ENCODE measurements at regions not wholly inside any gene's neighbourhood (a gene's known extent, or its start where the extent isn't known, plus 50 kb on each side); places are given as distances from the start of the nearest gene placed in this dataset.
"Not testable (repeated sequence)": the region's sequence is repeated elsewhere in the genome, so short reads cannot be mapped to it uniquely, and the experiment has no call there.

DNA sequence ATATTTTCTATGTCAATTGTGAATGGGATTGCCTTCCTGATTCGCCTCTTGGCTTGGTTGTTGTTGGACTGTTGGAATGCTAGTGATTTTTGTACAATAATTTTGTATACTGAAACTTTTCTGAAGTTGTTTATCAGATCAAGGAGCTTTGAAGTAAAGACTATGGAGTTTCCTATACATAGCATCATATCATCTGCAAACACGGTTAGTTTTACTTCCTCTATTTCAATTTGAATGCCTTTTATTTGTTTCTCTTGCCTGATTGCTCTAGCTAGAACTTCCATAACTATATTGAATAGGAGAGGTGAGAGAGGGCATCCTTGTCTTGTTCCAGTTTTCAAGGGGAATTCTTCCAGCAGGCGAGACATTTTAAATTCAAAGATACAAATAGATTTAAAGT is 226.5 kb downstream of the FBXO8 start:
- H3K4me3 ChIP-seq (ENCODE audit: low read depth, low read length): no peak overlapping the region
- no peak for DNase-seq (ENCODE audit: low read depth)
- TF ChIP-seq, protein P1, sequence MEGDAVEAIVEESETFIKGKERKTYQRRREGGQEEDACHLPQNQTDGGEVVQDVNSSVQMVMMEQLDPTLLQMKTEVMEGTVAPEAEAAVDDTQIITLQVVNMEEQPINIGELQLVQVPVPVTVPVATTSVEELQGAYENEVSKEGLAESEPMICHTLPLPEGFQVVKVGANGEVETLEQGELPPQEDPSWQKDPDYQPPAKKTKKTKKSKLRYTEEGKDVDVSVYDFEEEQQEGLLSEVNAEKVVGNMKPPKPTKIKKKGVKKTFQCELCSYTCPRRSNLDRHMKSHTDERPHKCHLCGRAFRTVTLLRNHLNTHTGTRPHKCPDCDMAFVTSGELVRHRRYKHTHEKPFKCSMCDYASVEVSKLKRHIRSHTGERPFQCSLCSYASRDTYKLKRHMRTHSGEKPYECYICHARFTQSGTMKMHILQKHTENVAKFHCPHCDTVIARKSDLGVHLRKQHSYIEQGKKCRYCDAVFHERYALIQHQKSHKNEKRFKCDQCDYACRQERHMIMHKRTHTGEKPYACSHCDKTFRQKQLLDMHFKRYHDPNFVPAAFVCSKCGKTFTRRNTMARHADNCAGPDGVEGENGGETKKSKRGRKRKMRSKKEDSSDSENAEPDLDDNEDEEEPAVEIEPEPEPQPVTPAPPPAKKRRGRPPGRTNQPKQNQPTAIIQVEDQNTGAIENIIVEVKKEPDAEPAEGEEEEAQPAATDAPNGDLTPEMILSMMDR (IDR thresholded peaks at IDR 0.05; ENCODE audit: insufficient read depth, low read length, severe bottlenecking): no peak
- H3K27me3 ChIP-seq (ENCODE audit: control insufficient read depth, insufficient read depth, low read length): no peaks in the 10 kb centered on the region
- H3K36me3 ChIP-seq (ENCODE audit: control insufficient read depth, insufficient read depth, low read length): no peaks in the 10 kb centered on the region
- FAIRE-seq: no peak

DNA sequence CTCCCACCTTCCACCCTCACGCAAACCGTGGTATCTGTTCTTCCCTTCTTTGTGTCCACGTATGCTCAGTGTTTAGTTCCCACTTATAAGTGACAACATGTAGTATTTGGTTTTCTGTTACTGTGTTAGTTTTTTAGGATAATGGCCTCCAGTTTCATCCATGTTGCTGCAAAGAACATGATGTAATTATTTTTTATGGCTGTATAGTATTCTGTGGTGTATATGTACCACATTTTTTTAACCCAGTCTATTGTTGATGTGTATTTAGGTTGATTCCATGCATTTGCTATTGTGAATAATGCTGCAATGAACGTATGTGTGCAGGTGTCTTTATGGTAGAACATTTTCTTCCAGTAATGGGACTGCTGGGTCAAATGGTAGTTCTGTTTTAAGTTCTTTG is 228.1 kb downstream of the FBXO8 start:
- H3K4me3 ChIP-seq (ENCODE audit: low read depth, low read length): no peak overlapping the region
- TF ChIP-seq, protein P1 (IDR thresholded peaks at IDR 0.05; ENCODE audit: insufficient read depth, low read length, severe bottlenecking): no peak
- DNase-seq (ENCODE audit: low read depth) (no peak), FAIRE-seq (no peak)
- H3K27me3 ChIP-seq (ENCODE audit: control insufficient read depth, insufficient read depth, low read length): no peaks in the 10 kb centered on the region
- no peaks in the 10 kb centered on the region for H3K36me3 ChIP-seq (ENCODE audit: control insufficient read depth, insufficient read depth, low read length)

DNA sequence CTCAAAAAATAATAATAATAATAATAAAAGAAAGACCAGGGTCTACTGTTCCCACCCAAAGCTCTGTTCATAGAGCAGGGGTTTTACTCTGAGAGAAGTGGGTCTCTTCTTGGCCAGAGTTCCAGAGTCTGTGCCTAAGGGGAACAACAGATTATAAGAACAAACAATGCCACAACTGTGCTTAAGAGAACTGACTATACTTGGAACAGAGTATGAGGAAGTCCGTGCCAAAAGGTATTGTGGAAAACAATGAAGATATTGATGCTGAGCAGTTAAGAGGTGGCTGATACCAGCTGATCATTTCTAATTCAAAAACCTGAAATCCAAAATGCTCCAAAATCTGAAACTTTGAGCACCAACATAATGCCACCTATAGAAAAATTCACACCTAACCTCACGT is 229.6 kb downstream of the FBXO8 start:
- TF ChIP-seq, protein P1 (IDR thresholded peaks at IDR 0.05; ENCODE audit: insufficient read depth, low read length, severe bottlenecking): no peak
- no peak for DNase-seq (ENCODE audit: low read depth)
- H3K36me3 ChIP-seq (ENCODE audit: control insufficient read depth, insufficient read depth, low read length): no peaks in the 10 kb centered on the region
- no peaks in the 10 kb centered on the region for H3K27me3 ChIP-seq (ENCODE audit: control insufficient read depth, insufficient read depth, low read length)
- H3K4me3 ChIP-seq (ENCODE audit: low read depth, low read length): no peak overlapping the region
- FAIRE-seq: no peak

DNA sequence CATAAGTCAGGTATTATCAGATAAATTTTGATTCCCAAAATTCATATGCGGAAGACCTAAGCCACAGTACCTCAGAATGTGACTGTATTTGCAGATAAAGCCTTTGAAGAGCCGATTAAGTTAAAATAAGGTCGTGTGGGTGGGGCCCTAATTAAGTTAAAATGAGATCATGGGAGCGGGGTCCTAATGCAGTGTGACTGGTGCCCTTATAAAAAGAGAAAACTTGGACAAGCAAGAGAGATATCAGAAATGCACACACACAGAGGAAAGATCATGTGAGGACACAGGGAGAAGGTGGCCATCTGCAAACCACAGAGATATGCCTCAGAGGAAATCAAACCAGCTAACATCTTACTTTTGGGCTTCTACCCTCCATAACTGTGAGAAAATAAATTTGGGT is 236.1 kb downstream of the FBXO8 start:
- DNase-seq (ENCODE audit: low read depth) (no peak), FAIRE-seq (no peak)
- TF ChIP-seq, protein P1 (IDR thresholded peaks at IDR 0.05; ENCODE audit: insufficient read depth, low read length, severe bottlenecking): no peak
- Histone ChIP-seq H3K36me3 (ENCODE audit: control insufficient read depth, insufficient read depth, low read length) (no peaks in the 10 kb centered on the region), H3K4me3 (ENCODE audit: low read depth, low read length) (no peak overlapping the region), H3K27me3 (ENCODE audit: control insufficient read depth, insufficient read depth, low read length) (no peaks in the 10 kb centered on the region)

DNA sequence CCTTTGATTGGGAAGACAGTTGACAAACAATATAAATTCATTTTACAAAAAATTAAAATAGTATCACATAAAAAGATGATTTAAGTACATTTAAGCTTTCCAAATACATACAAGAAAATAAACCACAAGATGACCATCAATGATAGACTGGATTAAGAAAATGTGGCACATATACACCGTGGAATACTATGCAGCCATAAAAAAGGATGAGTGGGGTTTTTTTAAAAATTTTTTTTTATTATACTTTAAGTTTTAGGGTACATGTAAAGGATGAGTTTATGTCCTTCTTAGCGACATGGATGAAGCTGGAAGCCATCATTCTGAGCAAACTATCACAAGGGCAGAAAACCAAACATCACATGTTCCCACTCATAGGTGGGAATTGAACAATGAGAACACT is 237.6 kb downstream of the FBXO8 start:
- not testable (repeated sequence) for FAIRE-seq

DNA sequence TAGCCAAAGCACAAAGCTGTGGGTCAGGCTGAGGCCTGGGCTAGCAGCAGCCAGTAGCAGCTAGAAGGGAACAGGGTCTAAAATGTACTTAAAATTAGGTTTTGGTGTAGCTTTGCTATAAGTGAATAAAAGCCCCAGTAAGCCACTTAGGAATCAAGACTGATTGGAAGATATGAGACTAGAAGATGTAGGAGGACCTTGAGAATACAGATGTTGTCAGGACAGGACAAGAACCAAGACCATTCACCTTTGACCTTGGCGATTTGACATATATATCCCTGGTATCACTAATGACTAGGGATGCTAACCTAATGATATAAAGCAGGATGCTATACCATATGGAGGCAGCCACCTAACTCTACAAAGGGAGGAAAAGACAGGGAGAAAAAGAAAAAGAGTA is 238.1 kb downstream of the FBXO8 start:
- Histone ChIP-seq H3K36me3 (ENCODE audit: control insufficient read depth, insufficient read depth, low read length) (no peaks in the 10 kb centered on the region), H3K27me3 (ENCODE audit: control insufficient read depth, insufficient read depth, low read length) (no peaks in the 10 kb centered on the region), H3K4me3 (ENCODE audit: low read depth, low read length) (no peak overlapping the region)
- no peak for DNase-seq (ENCODE audit: low read depth)
- no peak for FAIRE-seq
- TF ChIP-seq, protein P1 (IDR thresholded peaks at IDR 0.05; ENCODE audit: insufficient read depth, low read length, severe bottlenecking): no peak

More for the DNA sequence above, 237.6 kb downstream of the FBXO8 start:
- not testable (repeated sequence) for H3K27me3 ChIP-seq (ENCODE audit: control insufficient read depth, insufficient read depth, low read length); H3K36me3 ChIP-seq (ENCODE audit: control insufficient read depth, insufficient read depth, low read length); H3K4me3 ChIP-seq (ENCODE audit: low read depth, low read length); DNase-seq (ENCODE audit: low read depth)

Data from bronchial epithelial cell (primary cell).